Trophoblast cell (in vitro differentiated cells and primary cell): ENCODE measurements at regions not wholly inside any gene's neighbourhood (a gene's known extent, or its start where the extent isn't known, plus 50 kb on each side); places are given as distances from the start of the nearest gene placed in this dataset.

Source experiments
- DNase-seq, 2 donors: peaks; one replicate each; pipeline ENCODE4 v3.0.0-alpha.2; 2016
- H2AFZ ChIP-seq: 2 replicates; pipeline ENCODE4 v1.6.1; 2013; ENCODE audit warnings: low read length, moderate library complexity, mild to moderate bottlenecking; ENCODE audit not compliant: insufficient read depth, poor library complexity
- H2AK5ac ChIP-seq: 2 replicates; pipeline ENCODE4 v1.6.1; 2013; ENCODE audit warnings: mild to moderate bottlenecking, low read length
- H2BK120ac ChIP-seq: 2 replicates; pipeline ENCODE4 v1.6.1; 2013; ENCODE audit warnings: low read length, mild to moderate bottlenecking, moderate library complexity; ENCODE audit not compliant: insufficient read depth, poor library complexity
- H2BK12ac ChIP-seq: 2 replicates; pipeline ENCODE4 v1.6.1; 2013; ENCODE audit warnings: mild to moderate bottlenecking, low read length, moderate library complexity
- H2BK5ac ChIP-seq: 2 replicates; pipeline ENCODE4 v1.6.1; 2013; ENCODE audit warnings: low read length, low read depth, moderate library complexity, mild to moderate bottlenecking; ENCODE audit not compliant: poor library complexity
- H3K14ac ChIP-seq: 2 replicates; pipeline ENCODE4 v1.6.1; 2013; ENCODE audit warnings: mild to moderate bottlenecking, low read length
- H3K18ac ChIP-seq: 2 replicates; pipeline ENCODE4 v1.6.1; 2013; ENCODE audit warnings: mild to moderate bottlenecking, low read length
- H3K23ac ChIP-seq: 2 replicates; pipeline ENCODE4 v1.6.1; 2013; ENCODE audit warnings: low read length
- H3K27ac ChIP-seq: 2 replicates; pipeline ENCODE4 v1.5.1; 2013; ENCODE audit warnings: low read depth, mild to moderate bottlenecking, inconsistent platforms, low read length, moderate library complexity
- H3K27me3 ChIP-seq: 2 replicates; pipeline ENCODE4 v1.6.1; 2013; ENCODE audit warnings: inconsistent platforms, mild to moderate bottlenecking, low read length, moderate library complexity; ENCODE audit not compliant: insufficient read depth
- H3K36me3 ChIP-seq, 2 experiments: 1 replicate in 1 of 2; 2 replicates in 1 of 2; pipeline ENCODE4 v1.6.1; 2013; ENCODE audit warnings: low read length in 2 of 2, mild to moderate bottlenecking in 2 of 2, moderate library complexity in 1 of 2; ENCODE audit not compliant: insufficient read depth in 2 of 2, control insufficient read depth in 1 of 2
- H3K4ac ChIP-seq: 2 replicates; pipeline ENCODE4 v1.6.1; 2013; ENCODE audit warnings: low read depth, mild to moderate bottlenecking, low read length, moderate library complexity
- H3K4me1 ChIP-seq, 2 experiments: 1 replicate in 1 of 2; 2 replicates in 1 of 2; pipeline ENCODE4 v1.6.1; 2013; ENCODE audit warnings: low read length in 2 of 2, mild to moderate bottlenecking in 2 of 2, moderate library complexity in 1 of 2; ENCODE audit not compliant: insufficient read depth in 2 of 2, control insufficient read depth in 1 of 2
- H3K4me2 ChIP-seq: 2 replicates; pipeline ENCODE4 v1.6.1; 2013; ENCODE audit warnings: inconsistent platforms, mild to moderate bottlenecking, low read length, moderate library complexity
- H3K4me3 ChIP-seq: 2 replicates; pipeline ENCODE4 v1.5.1; 2013; ENCODE audit warnings: mild to moderate bottlenecking, low read depth, low read length, inconsistent platforms
- H3K79me1 ChIP-seq: one replicate; pipeline ENCODE4 v1.6.1; 2013; ENCODE audit warnings: low read length
- H3K79me2 ChIP-seq: 2 replicates; pipeline ENCODE4 v1.6.1; 2013; ENCODE audit warnings: low read length, mild to moderate bottlenecking; ENCODE audit not compliant: control insufficient read depth, insufficient read depth, poor library complexity
- H3K9ac ChIP-seq: 2 replicates; pipeline ENCODE4 v1.6.1; 2013; ENCODE audit warnings: mild to moderate bottlenecking, low read length
- H3K9me3 ChIP-seq: 2 replicates; pipeline ENCODE4 v1.6.1; 2013; ENCODE audit warnings: low read depth, mild to moderate bottlenecking, control low read depth, inconsistent platforms, low read length; ENCODE audit not compliant: insufficient read depth
- H4K12ac ChIP-seq: 2 replicates; pipeline ENCODE4 v1.6.1; 2013; ENCODE audit warnings: low read depth, mild to moderate bottlenecking, low read length, moderate library complexity
- H4K8ac ChIP-seq: 2 replicates; pipeline ENCODE4 v1.6.1; 2013; ENCODE audit warnings: low read depth, mild to moderate bottlenecking, low read length, moderate library complexity
- H4K91ac ChIP-seq: one replicate; pipeline ENCODE4 v1.6.1; 2013; ENCODE audit warnings: low read depth, mild to moderate bottlenecking, low read length, moderate library complexity
- WGBS: extraction: QIAGEN DNeasy Blood & Tissue Kit; methylation state at CpG from one replicate; pipeline ENCODE4 v1.1.7; 2013; ENCODE audit warnings: missing lambda C conversion rate; ENCODE audit not compliant: insufficient read length, insufficient coverage; ENCODE audit errors: extremely low coverage; 5-methylcytosine and 5-hydroxymethylcytosine counted together

- Histone ChIP-seq H2AFZ (no peak overlapping the region), H2BK5ac (no peak overlapping the region), H3K18ac (no peak overlapping the region), H2AK5ac (no peak overlapping the region), H3K4me1 (no peaks in the 10 kb centered on the region), H3K4ac (no peak overlapping the region), H4K8ac (no peak overlapping the region), H3K36me3 (no peaks in the 10 kb centered on the region), H3K4me3 (no peak overlapping the region), H4K12ac (no peak overlapping the region), H3K23ac (no peak overlapping the region), H3K27me3 (no peaks in the 10 kb centered on the region), H2BK12ac (no peak overlapping the region), H3K4me2 (no peak overlapping the region), H4K91ac (no peak overlapping the region), H3K9ac (no peak overlapping the region), H3K79me1 (no peaks in the 10 kb centered on the region), H3K79me2 (no peaks in the 10 kb centered on the region), H2BK120ac (no peak overlapping the region), H3K9me3 (no peaks in the 10 kb centered on the region), H3K27ac (no peak overlapping the region), H3K14ac (no peak overlapping the region)
- whole genome bisulfite sequencing, result no CpG with 5 or more reads among the region's 4 CpGs
- DNase-seq, result no peak
Observed at GRCh38 chr11:134696455-134696854, 284.4 kb upstream of the B3GAT1 start.

GRCh38 chr11:134691985-134692384, 279.9 kb upstream of the B3GAT1 start:
- Histone ChIP-seq H3K18ac (no peak overlapping the region), H2BK12ac (no peak overlapping the region), H3K4me1 (no peaks in the 10 kb centered on the region), H2BK5ac (no peak overlapping the region), H4K91ac (no peak overlapping the region), H3K4me2 (no peak overlapping the region), H3K79me2 (no peaks in the 10 kb centered on the region), H3K27me3 (no peaks in the 10 kb centered on the region), H3K23ac (no peak overlapping the region), H4K12ac (no peak overlapping the region), H3K4ac (no peak overlapping the region), H2BK120ac (no peak overlapping the region), H3K9ac (no peak overlapping the region), H3K4me3 (no peak overlapping the region), H3K79me1 (no peaks in the 10 kb centered on the region), H3K9me3 (no peaks in the 10 kb centered on the region), H4K8ac (no peak overlapping the region), H2AFZ (no peak overlapping the region), H2AK5ac (no peak overlapping the region), H3K27ac (no peak overlapping the region), H3K36me3 (no peaks in the 10 kb centered on the region), H3K14ac (no peak overlapping the region)
- no CpG with 5 or more reads among the region's 6 CpGs for WGBS
- DNase-seq, result no peak

GRCh38 chr11:134691295-134691873, 279.3 kb upstream of the B3GAT1 start:
- H4K91ac ChIP-seq, result no peak overlapping the region
- no peak overlapping the region for H4K8ac ChIP-seq
- no peak overlapping the region for H2BK12ac ChIP-seq
- H4K12ac ChIP-seq, result no peak overlapping the region
- no peak overlapping the region for H3K27ac ChIP-seq
- no peak overlapping the region for H3K4me3 ChIP-seq
- H2AFZ ChIP-seq, result no peak overlapping the region
- H3K18ac ChIP-seq, result no peak overlapping the region
- H3K79me2 ChIP-seq, result no peaks in the 10 kb centered on the region
- H3K4me1 ChIP-seq, result no peaks in the 10 kb centered on the region
- H2BK5ac ChIP-seq, result no peak overlapping the region
- no peak overlapping the region for H3K14ac ChIP-seq
- H2BK120ac ChIP-seq, result no peak overlapping the region
- H3K36me3 ChIP-seq, result no peaks in the 10 kb centered on the region
- no peaks in the 10 kb centered on the region for H3K79me1 ChIP-seq
- H2AK5ac ChIP-seq, result no peak overlapping the region
- no peak overlapping the region for H3K4me2 ChIP-seq
- H3K27me3 ChIP-seq, result no peaks in the 10 kb centered on the region
- H3K4ac ChIP-seq, result no peak overlapping the region
- no peaks in the 10 kb centered on the region for H3K9me3 ChIP-seq
- H3K9ac ChIP-seq, result no peak overlapping the region
- no peak for DNase-seq
- no CpG with 5 or more reads among the region's 13 CpGs for WGBS
- no peak overlapping the region for H3K23ac ChIP-seq

GRCh38 chr11:134689886-134690285, 277.8 kb upstream of the B3GAT1 start:
- Histone ChIP-seq H3K23ac (no peak overlapping the region), H4K8ac (no peak overlapping the region), H3K9me3 (no peaks in the 10 kb centered on the region), H3K27me3 (no peaks in the 10 kb centered on the region), H3K4ac (no peak overlapping the region), H2AFZ (no peak overlapping the region), H3K79me1 (no peaks in the 10 kb centered on the region), H2BK5ac (no peak overlapping the region), H3K36me3 (no peaks in the 10 kb centered on the region), H3K18ac (no peak overlapping the region), H3K4me1 (no peaks in the 10 kb centered on the region), H2BK120ac (no peak overlapping the region), H3K14ac (no peak overlapping the region), H3K27ac (no peak overlapping the region), H4K12ac (no peak overlapping the region), H2BK12ac (no peak overlapping the region), H3K79me2 (no peaks in the 10 kb centered on the region), H2AK5ac (no peak overlapping the region), H3K4me3 (no peak overlapping the region), H3K4me2 (no peak overlapping the region), H3K9ac (no peak overlapping the region), H4K91ac (no peak overlapping the region)
- no peak for DNase-seq
- no CpG with 5 or more reads among the region's 2 CpGs for WGBS
